ENCODE measurements at regions not wholly inside any gene's neighbourhood (a gene's known extent, or its start where the extent isn't known, plus 50 kb on each side); places are given as distances from the start of the nearest gene placed in this dataset.

- TF ChIP-seq, protein P1, sequence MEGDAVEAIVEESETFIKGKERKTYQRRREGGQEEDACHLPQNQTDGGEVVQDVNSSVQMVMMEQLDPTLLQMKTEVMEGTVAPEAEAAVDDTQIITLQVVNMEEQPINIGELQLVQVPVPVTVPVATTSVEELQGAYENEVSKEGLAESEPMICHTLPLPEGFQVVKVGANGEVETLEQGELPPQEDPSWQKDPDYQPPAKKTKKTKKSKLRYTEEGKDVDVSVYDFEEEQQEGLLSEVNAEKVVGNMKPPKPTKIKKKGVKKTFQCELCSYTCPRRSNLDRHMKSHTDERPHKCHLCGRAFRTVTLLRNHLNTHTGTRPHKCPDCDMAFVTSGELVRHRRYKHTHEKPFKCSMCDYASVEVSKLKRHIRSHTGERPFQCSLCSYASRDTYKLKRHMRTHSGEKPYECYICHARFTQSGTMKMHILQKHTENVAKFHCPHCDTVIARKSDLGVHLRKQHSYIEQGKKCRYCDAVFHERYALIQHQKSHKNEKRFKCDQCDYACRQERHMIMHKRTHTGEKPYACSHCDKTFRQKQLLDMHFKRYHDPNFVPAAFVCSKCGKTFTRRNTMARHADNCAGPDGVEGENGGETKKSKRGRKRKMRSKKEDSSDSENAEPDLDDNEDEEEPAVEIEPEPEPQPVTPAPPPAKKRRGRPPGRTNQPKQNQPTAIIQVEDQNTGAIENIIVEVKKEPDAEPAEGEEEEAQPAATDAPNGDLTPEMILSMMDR (IDR thresholded peaks at IDR 0.05): no peak
- TF ChIP-seq POLR2A (IDR thresholded peaks at IDR 0.05): no peak
These were observed 101.6 kb upstream of the INSIG1 start for GRCh38 chr7:155195939-155196523.

Measured in lower leg skin (tissue), 3 donors.